ENCODE measurements at regions not wholly inside any gene's neighbourhood (a gene's known extent, or its start where the extent isn't known, plus 50 kb on each side); places are given as distances from the start of the nearest gene placed in this dataset.

DNA sequence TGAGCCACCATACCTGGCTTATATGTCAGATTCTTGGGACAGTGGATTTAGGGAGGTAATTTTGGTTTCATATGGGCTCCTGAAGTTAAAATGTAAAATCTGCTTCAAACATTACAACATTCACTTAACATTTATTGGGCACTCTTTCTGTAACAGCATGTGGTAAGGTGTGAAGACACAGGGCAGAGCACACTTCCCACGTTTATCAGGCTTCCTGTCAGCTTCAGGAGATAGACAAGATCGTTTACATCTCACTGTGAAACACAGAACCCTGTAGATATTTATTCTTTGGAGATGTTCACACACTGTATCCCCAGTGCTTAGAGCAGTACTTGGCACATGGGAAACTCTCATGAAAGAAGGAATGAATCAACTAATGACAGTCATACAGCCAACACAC is 426.0 kb upstream of the RARB start:
- TF ChIP-seq CTCF (conservative IDR thresholded peaks at IDR 0.05) (no peak), ZFX (IDR thresholded peaks at IDR 0.05) (no peak)

All from C4-2B (cell line).